Body of pancreas (tissue), 4 donors: ENCODE measurements at regions not wholly inside any gene's neighbourhood (a gene's known extent, or its start where the extent isn't known, plus 50 kb on each side); places are given as distances from the start of the nearest gene placed in this dataset.

Experiments used
- CTCF ChIP-seq, 7 experiments: fragments of 450-650 bp in 4 of 7; fragments of 200-600 bp in 3 of 7; sonication (generic) in 3 of 7; IDR thresholded peaks; one replicate each; pipeline ENCODE4 v1.5.1; 2016 to 2019; ENCODE audit warnings: antibody characterized with exemption in 7 of 7
- POLR2A ChIP-seq, 3 donors: fragments of 450-650 bp; IDR thresholded peaks; one replicate each; pipeline ENCODE4 v1.6.1; 2016; ENCODE audit warnings: antibody characterized with exemption in 3 of 3, mild to moderate bottlenecking in 2 of 3

GRCh38 chr21:29405503-29406122 is 106.9 kb downstream of the BACH1 start:
- TF ChIP-seq CTCF (IDR thresholded peaks at IDR 0.05) (no peak), POLR2A (IDR thresholded peaks at IDR 0.05) (no peak)
